ENCODE measurements at regions not wholly inside any gene's neighbourhood (a gene's known extent, or its start where the extent isn't known, plus 50 kb on each side); places are given as distances from the start of the nearest gene placed in this dataset.

DNA sequence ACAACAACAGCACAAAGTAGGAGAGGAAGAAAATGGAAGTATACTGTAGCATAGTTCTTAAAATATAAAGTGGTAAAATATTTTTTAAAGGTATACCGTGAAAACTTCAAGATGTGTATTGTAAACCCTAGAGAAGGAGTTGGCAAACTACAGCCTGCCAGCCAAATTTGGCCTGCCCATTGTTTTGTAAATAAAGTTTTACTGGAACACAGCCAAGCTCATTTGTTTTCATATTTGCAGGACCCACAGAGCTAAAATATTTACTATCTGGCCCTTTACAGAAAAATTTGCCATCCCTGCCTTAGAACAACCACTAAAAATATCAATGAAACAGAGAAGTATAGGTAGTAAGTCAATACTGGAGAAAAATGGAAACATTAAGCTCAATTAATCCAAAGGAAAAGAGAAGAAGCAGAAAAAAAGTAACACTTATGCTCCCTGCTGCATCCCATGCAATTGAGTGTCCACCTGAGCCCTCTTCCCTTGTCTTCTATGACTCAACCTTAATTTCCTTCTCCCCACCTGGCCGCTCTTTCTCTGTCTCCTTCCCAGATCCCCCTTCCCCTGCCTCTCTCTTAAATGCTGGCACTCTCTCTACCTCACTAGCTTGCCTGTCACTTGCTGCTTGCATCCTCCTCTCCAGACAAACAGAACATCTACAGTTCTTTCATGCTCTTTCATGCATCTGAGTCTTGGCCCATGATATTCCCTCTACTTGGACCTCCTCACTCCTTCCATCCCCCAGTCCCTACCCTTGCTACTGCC, 50.6 kb upstream of the FER start:
- no peak for ATAC-seq (ENCODE audit: low FRiP score in 2 of 2)
- TF ChIP-seq EP300 (IDR thresholded peaks at IDR 0.05) (no peak), POLR2AphosphoS5 (IDR thresholded peaks at IDR 0.05) (no peak), POLR2A (IDR thresholded peaks at IDR 0.05) (no peak)
- TF ChIP-seq, protein P1, sequence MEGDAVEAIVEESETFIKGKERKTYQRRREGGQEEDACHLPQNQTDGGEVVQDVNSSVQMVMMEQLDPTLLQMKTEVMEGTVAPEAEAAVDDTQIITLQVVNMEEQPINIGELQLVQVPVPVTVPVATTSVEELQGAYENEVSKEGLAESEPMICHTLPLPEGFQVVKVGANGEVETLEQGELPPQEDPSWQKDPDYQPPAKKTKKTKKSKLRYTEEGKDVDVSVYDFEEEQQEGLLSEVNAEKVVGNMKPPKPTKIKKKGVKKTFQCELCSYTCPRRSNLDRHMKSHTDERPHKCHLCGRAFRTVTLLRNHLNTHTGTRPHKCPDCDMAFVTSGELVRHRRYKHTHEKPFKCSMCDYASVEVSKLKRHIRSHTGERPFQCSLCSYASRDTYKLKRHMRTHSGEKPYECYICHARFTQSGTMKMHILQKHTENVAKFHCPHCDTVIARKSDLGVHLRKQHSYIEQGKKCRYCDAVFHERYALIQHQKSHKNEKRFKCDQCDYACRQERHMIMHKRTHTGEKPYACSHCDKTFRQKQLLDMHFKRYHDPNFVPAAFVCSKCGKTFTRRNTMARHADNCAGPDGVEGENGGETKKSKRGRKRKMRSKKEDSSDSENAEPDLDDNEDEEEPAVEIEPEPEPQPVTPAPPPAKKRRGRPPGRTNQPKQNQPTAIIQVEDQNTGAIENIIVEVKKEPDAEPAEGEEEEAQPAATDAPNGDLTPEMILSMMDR (IDR thresholded peaks at IDR 0.05): no peak
- H3K27ac ChIP-seq: no peak overlapping the region

DNA sequence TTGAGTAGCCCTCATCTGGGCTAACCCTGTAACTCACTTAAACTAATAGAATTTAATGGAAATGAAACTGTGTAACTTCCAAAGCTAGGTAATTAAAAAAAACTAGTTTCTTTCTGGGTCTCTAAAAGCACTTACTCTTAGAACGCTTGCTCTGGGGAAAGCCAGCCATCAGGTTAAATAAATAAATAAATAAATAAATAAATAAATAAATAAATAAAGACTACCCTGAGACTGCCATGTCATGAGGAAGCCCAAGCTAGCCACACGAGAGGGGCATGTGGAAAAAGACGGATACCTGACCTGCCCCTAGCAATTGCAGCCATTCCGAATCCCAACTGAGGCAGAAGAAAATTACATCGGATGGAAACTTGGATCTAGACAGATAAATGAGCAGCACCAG, 51.3 kb upstream of the FER start:
- TF ChIP-seq EP300 (IDR thresholded peaks at IDR 0.05): no peak
- no peak for TF ChIP-seq POLR2AphosphoS5 (IDR thresholded peaks at IDR 0.05)
- TF ChIP-seq POLR2A (IDR thresholded peaks at IDR 0.05): no peak
- TF ChIP-seq, protein P1 (IDR thresholded peaks at IDR 0.05): no peak
- Histone ChIP-seq H3K9me3 (no peaks in the 10 kb centered on the region), H3K27ac (no peak overlapping the region), H3K27me3 (no peaks in the 10 kb centered on the region), H3K4me3 (no peak overlapping the region), H3K36me3 (no peaks in the 10 kb centered on the region), H3K4me1 (no peaks in the 10 kb centered on the region)
- WGBS, 2 donors: 55 to 64% methylated on average over 5 of the region's 5 CpGs
- DNase-seq (no peak), ATAC-seq (ENCODE audit: low FRiP score in 2 of 2) (no peak)

More for the DNA sequence above, 50.6 kb upstream of the FER start:
- no peaks in the 10 kb centered on the region for H3K9me3 ChIP-seq
- 72 to 78% methylated on average over 2 of the region's 2 CpGs for WGBS, 2 donors
- DNase-seq: no peak
- H3K4me3 ChIP-seq: no peak overlapping the region
- no peaks in the 10 kb centered on the region for H3K4me1 ChIP-seq
- H3K27me3 ChIP-seq: no peaks in the 10 kb centered on the region
- H3K36me3 ChIP-seq: no peaks in the 10 kb centered on the region

DNA sequence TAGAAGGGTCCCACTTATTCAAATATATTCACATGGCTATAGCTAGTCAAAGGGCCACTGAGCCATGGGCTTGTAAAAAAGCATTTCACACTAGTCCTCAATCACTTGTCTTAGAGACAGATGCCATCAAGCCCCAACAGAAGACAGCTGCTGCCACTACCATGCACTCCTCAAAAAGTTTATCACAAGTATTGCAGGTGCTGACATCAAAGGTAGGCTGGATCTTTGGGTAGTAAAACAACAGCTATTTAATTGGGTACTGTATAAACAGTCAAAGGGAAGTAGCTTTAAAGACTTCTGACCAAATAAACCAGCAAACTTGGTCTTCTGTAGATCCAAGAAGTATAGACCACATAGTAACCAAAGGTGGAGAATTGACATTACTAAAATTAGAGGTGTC, 59.2 kb upstream of the FER start:
- H3K4me3 ChIP-seq: no peak overlapping the region
- DNase-seq (no peak), ATAC-seq (ENCODE audit: low FRiP score in 2 of 2) (no peak)
- TF ChIP-seq EP300 (IDR thresholded peaks at IDR 0.05): no peak
- TF ChIP-seq POLR2A (IDR thresholded peaks at IDR 0.05): no peak
- TF ChIP-seq, protein P1 (IDR thresholded peaks at IDR 0.05): no peak
- TF ChIP-seq POLR2AphosphoS5 (IDR thresholded peaks at IDR 0.05): no peak
- peaks cover 0 to 5% (median 0%) of the 10 kb centered on the region in 4 donors for H3K4me1 ChIP-seq
- no peaks in the 10 kb centered on the region for H3K27me3 ChIP-seq
- no peaks in the 10 kb centered on the region for H3K9me3 ChIP-seq
- H3K27ac ChIP-seq: no peak overlapping the region
- no peaks in the 10 kb centered on the region for H3K36me3 ChIP-seq

DNA sequence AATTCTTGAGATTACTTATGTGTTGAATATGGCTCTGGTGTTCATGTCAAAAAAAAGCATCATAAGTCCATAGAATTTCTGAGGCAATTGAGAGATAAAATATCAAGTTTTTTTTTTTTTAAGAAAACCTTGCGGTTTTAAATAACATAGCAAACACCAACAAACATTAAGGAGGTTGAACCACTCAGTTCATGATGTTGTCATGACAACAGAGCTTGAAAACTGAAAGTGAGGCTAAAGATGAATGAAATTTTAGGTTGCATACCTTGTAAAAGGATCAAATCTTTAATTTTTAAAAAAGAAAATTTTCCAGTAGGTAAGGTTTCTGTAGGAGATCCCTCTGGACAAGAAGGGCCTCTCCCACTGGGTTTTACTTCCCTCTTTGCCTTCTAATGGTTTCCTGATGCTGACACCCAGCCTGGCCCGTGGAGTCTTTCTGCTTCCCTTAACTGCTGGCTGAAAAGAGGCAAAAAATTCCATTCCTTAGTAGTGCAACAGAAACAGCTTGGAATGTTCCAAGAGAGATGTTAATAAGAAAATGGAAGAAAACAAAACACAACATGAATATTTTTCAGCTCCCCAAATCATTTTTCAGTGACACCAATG, 60.0 kb upstream of the FER start:
- H3K36me3 ChIP-seq: no peaks in the 10 kb centered on the region
- TF ChIP-seq, protein P1 (IDR thresholded peaks at IDR 0.05): no peak
- no peak for TF ChIP-seq POLR2AphosphoS5 (IDR thresholded peaks at IDR 0.05)
- no peak for TF ChIP-seq EP300 (IDR thresholded peaks at IDR 0.05)
- TF ChIP-seq POLR2A (IDR thresholded peaks at IDR 0.05): no peak
- WGBS, 2 donors: 54 to 64% methylated on average over 2 of the region's 2 CpGs
- peak in 1 of 2 donors; percentile 59 for ATAC-seq (ENCODE audit: low FRiP score in 2 of 2)
- no peak overlapping the region for H3K4me3 ChIP-seq
- H3K27ac ChIP-seq: no peak overlapping the region
- no peaks in the 10 kb centered on the region for H3K27me3 ChIP-seq
- H3K4me1 ChIP-seq: peaks cover 0 to 5% (median 0%) of the 10 kb centered on the region in 4 donors
- no peaks in the 10 kb centered on the region for H3K9me3 ChIP-seq
- DNase-seq: no peak
